Stimulated activated naive CD8-positive, alpha-beta T cell treated with anti-CD3 and anti-CD28 coated beads, Interleukin-15, amount 100 ng/mL, for 72 hours (primary cell): ENCODE measurements at regions not wholly inside any gene's neighbourhood (a gene's known extent, or its start where the extent isn't known, plus 50 kb on each side); places are given as distances from the start of the nearest gene placed in this dataset.
A peak's percentile ranks its signal among the peaks of the same experiment; 100 is the strongest.

ENCODE experiments used
- ATAC-seq: fragments of 150-1000 bp; cut with Tn5 transposase; 2 replicates; pipeline ENCODE4 v1.10.0; 2021; ENCODE audit warnings: mild to moderate bottlenecking, moderate library complexity
- DNase-seq, 2 donors: peaks; one replicate each; pipeline ENCODE4 v3.0.0; 2021 to 2022
- H3K27ac Mint-ChIP-seq, 2 donors: one replicate each; pipeline ENCODE4 v1.8.0; 2022; ENCODE audit warnings: mild to moderate bottlenecking in 2 of 2, mixed read lengths in 2 of 2, moderate library complexity in 2 of 2
- H3K27me3 Mint-ChIP-seq: one replicate; pipeline ENCODE4 v1.8.0; 2022; ENCODE audit warnings: mixed read lengths
- H3K4me1 Mint-ChIP-seq: one replicate; pipeline ENCODE4 v1.8.0; 2022; ENCODE audit warnings: mild to moderate bottlenecking, mixed read lengths
- H3K4me3 Mint-ChIP-seq, 2 donors: one replicate each; pipeline ENCODE4 v1.8.0; 2022; ENCODE audit warnings: mild to moderate bottlenecking in 2 of 2, mixed read lengths in 2 of 2, moderate library complexity in 1 of 2
- H3K9me3 Mint-ChIP-seq, 2 donors: one replicate each; pipeline ENCODE4 v1.8.0; 2022; ENCODE audit warnings: mixed read lengths in 2 of 2

GRCh38 chr7:416761-417624 lies 102.7 kb downstream of the PDGFA start:
- H3K27me3 Mint-ChIP-seq = no peaks in the 10 kb centered on the region
- H3K9me3 Mint-ChIP-seq = peaks cover 9 to 15% of the 10 kb centered on the region in 2 donors
- no peak overlapping the region for H3K4me3 Mint-ChIP-seq
- DNase-seq (no peak), ATAC-seq (no peak)
- H3K4me1 Mint-ChIP-seq = peaks cover 7% of the 10 kb centered on the region
- H3K27ac Mint-ChIP-seq = no peak overlapping the region

GRCh38 chr7:417625-417889 lies 102.1 kb downstream of the PDGFA start:
- peaks cover 9 to 15% of the 10 kb centered on the region in 2 donors for H3K9me3 Mint-ChIP-seq
- H3K27ac Mint-ChIP-seq = no peak overlapping the region
- no peak overlapping the region for H3K4me3 Mint-ChIP-seq
- no peaks in the 10 kb centered on the region for H3K27me3 Mint-ChIP-seq
- ATAC-seq = no peak
- H3K4me1 Mint-ChIP-seq = peaks cover under 1% of the 10 kb centered on the region
- DNase-seq = no peak

GRCh38 chr7:417973-418601 lies 101.6 kb downstream of the PDGFA start:
- Mint-ChIP-seq H3K27ac (no peak overlapping the region), H3K27me3 (no peaks in the 10 kb centered on the region), H3K4me1 (no peaks in the 10 kb centered on the region), H3K9me3 (peaks cover 9 to 15% of the 10 kb centered on the region in 2 donors), H3K4me3 (no peak overlapping the region)
- DNase-seq (no peak), ATAC-seq (no peak)

- Mint-ChIP-seq H3K9me3 (peaks cover 9 to 15% of the 10 kb centered on the region in 2 donors), H3K27ac (no peak overlapping the region)
- no peak for ATAC-seq
These were observed 100.9 kb downstream of the PDGFA start for GRCh38 chr7:418636-419280.

GRCh38 chr7:420142-421093 lies 99.2 kb downstream of the PDGFA start:
- no peaks in the 10 kb centered on the region for H3K27me3 Mint-ChIP-seq

More at GRCh38 chr7:418636-419280, 100.9 kb downstream of the PDGFA start:
- no peak for DNase-seq
- no peaks in the 10 kb centered on the region for H3K4me1 Mint-ChIP-seq
- H3K4me3 Mint-ChIP-seq = no peak overlapping the region
- no peaks in the 10 kb centered on the region for H3K27me3 Mint-ChIP-seq

GRCh38 chr7:421136-421991 lies 98.3 kb downstream of the PDGFA start:
- DNase-seq = no peak
- H3K27ac Mint-ChIP-seq = peak overlapping the region in 1 of 2 donors; percentile 92
- H3K4me1 Mint-ChIP-seq = no peaks in the 10 kb centered on the region
- H3K4me3 Mint-ChIP-seq = peak overlapping the region in 1 of 2 donors; percentile 55
- H3K9me3 Mint-ChIP-seq = peaks cover 9 to 15% of the 10 kb centered on the region in 2 donors
- ATAC-seq = no peak
- no peaks in the 10 kb centered on the region for H3K27me3 Mint-ChIP-seq

More at GRCh38 chr7:420142-421093, 99.2 kb downstream of the PDGFA start:
- ATAC-seq (no peak), DNase-seq (no peak)
- Mint-ChIP-seq H3K4me1 (no peaks in the 10 kb centered on the region), H3K9me3 (peaks cover 9 to 15% of the 10 kb centered on the region in 2 donors), H3K27ac (no peak overlapping the region), H3K4me3 (peak overlapping the region in 1 of 2 donors; percentile 55)

GRCh38 chr7:422191-422885 lies 97.3 kb downstream of the PDGFA start:
- H3K9me3 Mint-ChIP-seq = peaks cover 9 to 12% of the 10 kb centered on the region in 2 donors
- ATAC-seq (no peak), DNase-seq (no peak)
- H3K4me1 Mint-ChIP-seq = no peaks in the 10 kb centered on the region
- H3K27ac Mint-ChIP-seq = no peak overlapping the region
- H3K4me3 Mint-ChIP-seq = no peak overlapping the region
- H3K27me3 Mint-ChIP-seq = no peaks in the 10 kb centered on the region

GRCh38 chr7:422886-423225 lies 96.8 kb downstream of the PDGFA start:
- no peak overlapping the region for H3K27ac Mint-ChIP-seq
- H3K27me3 Mint-ChIP-seq = no peaks in the 10 kb centered on the region

GRCh38 chr7:423312-424260 lies 96.1 kb downstream of the PDGFA start:
- Mint-ChIP-seq H3K4me1 (no peaks in the 10 kb centered on the region), H3K27ac (no peak overlapping the region), H3K9me3 (no peaks in the 10 kb centered on the region), H3K27me3 (no peaks in the 10 kb centered on the region), H3K4me3 (no peak overlapping the region)
- DNase-seq (no peak), ATAC-seq (no peak)

More at GRCh38 chr7:422886-423225, 96.8 kb downstream of the PDGFA start:
- no peak overlapping the region for H3K4me3 Mint-ChIP-seq
- DNase-seq (no peak), ATAC-seq (no peak)
- peaks cover 5 to 7% of the 10 kb centered on the region in 2 donors for H3K9me3 Mint-ChIP-seq
- H3K4me1 Mint-ChIP-seq = no peaks in the 10 kb centered on the region

GRCh38 chr7:424301-424935 lies 95.2 kb downstream of the PDGFA start:
- no peaks in the 10 kb centered on the region for H3K9me3 Mint-ChIP-seq
- no peak for DNase-seq
- H3K27ac Mint-ChIP-seq = no peak overlapping the region
- no peak overlapping the region for H3K4me3 Mint-ChIP-seq
- no peak for ATAC-seq
- H3K4me1 Mint-ChIP-seq = no peaks in the 10 kb centered on the region
- H3K27me3 Mint-ChIP-seq = no peaks in the 10 kb centered on the region

GRCh38 chr7:424961-425793 lies 94.5 kb downstream of the PDGFA start:
- Mint-ChIP-seq H3K4me1 (no peaks in the 10 kb centered on the region), H3K27ac (no peak overlapping the region), H3K9me3 (no peaks in the 10 kb centered on the region), H3K27me3 (no peaks in the 10 kb centered on the region), H3K4me3 (no peak overlapping the region)
- DNase-seq (no peak), ATAC-seq (no peak)

- no peak overlapping the region for H3K27ac Mint-ChIP-seq
- H3K4me3 Mint-ChIP-seq = no peak overlapping the region
- DNase-seq = no peak
- ATAC-seq = no peak
- no peaks in the 10 kb centered on the region for H3K4me1 Mint-ChIP-seq
- H3K9me3 Mint-ChIP-seq = no peaks in the 10 kb centered on the region
- H3K27me3 Mint-ChIP-seq = no peaks in the 10 kb centered on the region
These were observed 93.9 kb downstream of the PDGFA start for GRCh38 chr7:425794-426188.
